HepG2 (cell line): ENCODE measurements at regions not wholly inside any gene's neighbourhood (a gene's known extent, or its start where the extent isn't known, plus 50 kb on each side); places are given as distances from the start of the nearest gene placed in this dataset.

Experiments
- ATAC-seq: fragments of 200-7000 bp; cut with Tn5 transposase; 3 replicates; pipeline ENCODE4 v1.9.1; 2020; ENCODE audit warnings: mild to moderate bottlenecking, moderate library complexity
- BruUV-seq: library from RNA; stranded (reverse); fragments of 400-500 nt; replicated peaks from 2 replicates; lab custom pipeline; 2021; lab: Mats Ljungman, UMichigan
- CTCF ChIA-PET: fragments of 300-600 bp; formaldehyde crosslinking; extraction: SDS; loops from one replicate; lab custom pipeline; 2021; ENCODE audit warnings: low total read pairs, inconsistent platforms, low intra/inter-chr PET ratio; lab: Yijun Ruan, JAX
- POLR2A ChIA-PET: fragments of 350-600 bp; sonication (Branson Sonifier 250); formaldehyde crosslinking; loops from one replicate; lab custom pipeline; 2020; ENCODE audit warnings: antibody characterized with exemption, inconsistent platforms; lab: Yijun Ruan, JAX
- DNase-seq: peaks from one replicate; pipeline ENCODE4 v3.0.0-alpha.2; 2015; ENCODE audit warnings: low spot score
- FAIRE-seq: peaks from 3 replicates; lab custom pipeline; 2011; peaks lifted over from hg19 to GRCh38; lab: Jason Lieb, UNC
- H2AFZ ChIP-seq: one replicate; pipeline ENCODE4 v1.6.1; 2011; ENCODE audit warnings: low read length, inconsistent platforms
- H3K27ac ChIP-seq: fragments of 300-600 bp; 3 replicates; pipeline ENCODE4 v1.8.0; 2011; ENCODE audit warnings: mixed run types, mild to moderate bottlenecking, mixed read lengths, low read length, inconsistent platforms; ENCODE audit not compliant: insufficient read depth; ENCODE audit errors: extremely low read length
- H3K27me3 ChIP-seq, 2 experiments: fragments of 200-600 bp in 1 of 2; 2 replicates in 1 of 2; 3 replicates in 1 of 2; pipeline versions ENCODE4 v1.6.0 to v1.8.0; 2011; ENCODE audit warnings: low read length in 2 of 2, mild to moderate bottlenecking in 2 of 2, moderate library complexity in 2 of 2, inconsistent platforms in 1 of 2; ENCODE audit not compliant: insufficient read depth in 2 of 2, control insufficient read depth in 1 of 2
- H3K36me3 ChIP-seq, 2 experiments: fragments of 200-600 bp in 1 of 2; replicated peaks in 1 of 2; 2 replicates in 1 of 2; 3 replicates in 1 of 2; pipeline versions ENCODE4 v1.5.1 to v1.8.0; 2011; ENCODE audit warnings: low read length in 2 of 2, inconsistent platforms in 1 of 2; ENCODE audit not compliant: insufficient read depth in 2 of 2, control insufficient read depth in 1 of 2
- H3K4me1 ChIP-seq: 2 replicates; pipeline ENCODE4 v1.5.1; 2012; ENCODE audit warnings: low read length, inconsistent platforms; ENCODE audit not compliant: insufficient read depth
- H3K4me2 ChIP-seq: 2 replicates; pipeline ENCODE4 v1.6.0; 2011; ENCODE audit warnings: low read depth, low read length, inconsistent platforms
- H3K4me3 ChIP-seq, 3 experiments: fragments of 200-600 bp in 1 of 3; sonication (generic), shearing (Covaris generic) in 1 of 3; replicated peaks in 1 of 3; 2 replicates each; pipeline ENCODE4 v1.5.1; 2011 to 2016; ENCODE audit warnings: low read length in 3 of 3, inconsistent platforms in 2 of 3, low read depth in 2 of 3, mild to moderate bottlenecking in 2 of 3, control low read depth in 1 of 3, mixed read lengths in 1 of 3; ENCODE audit not compliant: insufficient read depth in 1 of 3
- H3K79me2 ChIP-seq: one replicate; pipeline ENCODE4 v1.6.1; 2011; ENCODE audit warnings: low read length, inconsistent platforms; ENCODE audit not compliant: insufficient read depth
- H3K9ac ChIP-seq: 2 replicates; pipeline ENCODE4 v1.6.0; 2011; ENCODE audit warnings: mild to moderate bottlenecking, low read depth, low read length, inconsistent platforms; ENCODE audit not compliant: insufficient read depth
- H3K9me3 ChIP-seq: 2 replicates; pipeline ENCODE4 v1.5.1; 2012; ENCODE audit warnings: mild to moderate bottlenecking, low read length
- H4K20me1 ChIP-seq: 2 replicates; pipeline ENCODE4 v1.6.0; 2011; ENCODE audit warnings: inconsistent platforms, mild to moderate bottlenecking, low read length, moderate library complexity; ENCODE audit not compliant: insufficient read depth
- TEAD3 ChIP-seq: optimal IDR thresholded peaks from 2 replicates; pipeline ENCODE3; 2016; ENCODE audit warnings: borderline replicate concordance
- WGBS: methylation state at CpG from one replicate; pipeline ENCODE4 v1.1.6; 2017; ENCODE audit warnings: low lambda C conversion rate; 5-methylcytosine and 5-hydroxymethylcytosine counted together
- in situ Hi-C: cut with HindIII; loops from 2 replicates; pipeline ENCODE4 v1.10.0; 2017; ENCODE audit warnings: low pct_unique_long_range_greater_than_20kb; ENCODE audit not compliant: extremely low pct_ligation_motif_present
- intact Hi-C: fragments of 100-400 bp; cut with micrococcal nuclease; formaldehyde crosslinking; loops from one replicate; pipeline ENCODE4 v1.10.0; 2022; ENCODE audit not compliant: unreplicated experiment
- TF ChIP-seq, protein P1 (sequence below): sonication (generic); formaldehyde crosslinking; IDR thresholded peaks from 2 replicates; pipeline ENCODE4 v1.5.1; 2020; ENCODE audit warnings: mild to moderate bottlenecking, missing genetic modification reagents, moderate library complexity
- TF ChIP-seq, protein P2 (sequence below): sonication (generic); formaldehyde crosslinking; IDR thresholded peaks from 2 replicates; pipeline ENCODE4 v1.5.0; 2020; ENCODE audit warnings: mild to moderate bottlenecking, missing genetic modification reagents

DNA sequence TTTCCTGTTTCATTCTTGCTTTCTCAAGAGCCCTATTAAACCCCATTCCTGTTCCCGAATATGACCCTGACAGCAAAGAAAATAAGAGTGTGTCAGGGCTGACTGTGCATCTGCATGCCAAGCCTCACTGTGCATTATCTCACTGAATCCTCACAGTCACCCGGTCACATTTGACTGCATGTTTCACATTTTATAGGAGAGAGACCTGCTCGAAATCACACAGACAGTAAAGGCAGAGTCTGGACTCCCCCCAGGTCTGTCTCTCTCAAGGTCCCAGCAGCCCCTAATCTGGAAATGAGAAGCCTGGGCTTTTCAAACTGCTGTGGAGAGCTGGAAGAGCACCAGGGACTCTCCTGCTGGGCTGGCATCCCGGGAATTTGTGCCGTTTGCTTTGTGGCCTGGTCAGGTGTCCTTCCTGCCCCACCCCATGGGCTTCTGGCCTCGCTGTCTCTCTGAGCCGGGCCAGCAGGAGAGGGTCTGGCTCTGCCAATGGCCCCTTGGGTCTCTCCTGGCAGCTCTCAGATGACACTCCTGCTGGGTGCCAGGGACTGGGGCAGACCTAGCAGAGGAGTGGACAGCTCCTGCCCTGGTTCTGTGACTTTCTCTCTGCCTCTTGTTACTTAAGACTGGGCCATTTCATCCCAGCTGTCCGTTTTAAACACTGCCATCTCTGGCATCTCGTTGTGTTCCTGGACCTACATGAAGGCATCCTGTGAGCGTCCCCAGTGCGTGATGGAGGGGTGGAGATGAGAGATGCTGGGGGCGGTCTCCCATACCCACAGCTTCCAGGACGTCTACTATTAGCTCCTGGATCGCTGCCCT lies 173.6 kb downstream of the ARHGAP12 start:
- in situ Hi-C loops = loop anchor here (25.0 kb wide), 1 partner anchor 968 kb away; no protein-coding TSS in a partner anchor
- POLR2A ChIA-PET = no interaction called here
- no peak for FAIRE-seq
- ATAC-seq = peak; percentile 11; the same call in 1 of the 3 replicates
- H3K4me2 ChIP-seq = no peak overlapping the region
- H4K20me1 ChIP-seq = no peaks in the 10 kb centered on the region
- CTCF ChIA-PET = no interaction called here
- H3K79me2 ChIP-seq = no peaks in the 10 kb centered on the region
- H3K27me3 ChIP-seq = peaks cover 3 to 27% of the 10 kb centered on the region in 2 experiments; a peak in 4 of 5 replicates
- H3K27ac ChIP-seq = no peak overlapping the region
- intact Hi-C loops = no loop called here
- TF ChIP-seq, protein P1, sequence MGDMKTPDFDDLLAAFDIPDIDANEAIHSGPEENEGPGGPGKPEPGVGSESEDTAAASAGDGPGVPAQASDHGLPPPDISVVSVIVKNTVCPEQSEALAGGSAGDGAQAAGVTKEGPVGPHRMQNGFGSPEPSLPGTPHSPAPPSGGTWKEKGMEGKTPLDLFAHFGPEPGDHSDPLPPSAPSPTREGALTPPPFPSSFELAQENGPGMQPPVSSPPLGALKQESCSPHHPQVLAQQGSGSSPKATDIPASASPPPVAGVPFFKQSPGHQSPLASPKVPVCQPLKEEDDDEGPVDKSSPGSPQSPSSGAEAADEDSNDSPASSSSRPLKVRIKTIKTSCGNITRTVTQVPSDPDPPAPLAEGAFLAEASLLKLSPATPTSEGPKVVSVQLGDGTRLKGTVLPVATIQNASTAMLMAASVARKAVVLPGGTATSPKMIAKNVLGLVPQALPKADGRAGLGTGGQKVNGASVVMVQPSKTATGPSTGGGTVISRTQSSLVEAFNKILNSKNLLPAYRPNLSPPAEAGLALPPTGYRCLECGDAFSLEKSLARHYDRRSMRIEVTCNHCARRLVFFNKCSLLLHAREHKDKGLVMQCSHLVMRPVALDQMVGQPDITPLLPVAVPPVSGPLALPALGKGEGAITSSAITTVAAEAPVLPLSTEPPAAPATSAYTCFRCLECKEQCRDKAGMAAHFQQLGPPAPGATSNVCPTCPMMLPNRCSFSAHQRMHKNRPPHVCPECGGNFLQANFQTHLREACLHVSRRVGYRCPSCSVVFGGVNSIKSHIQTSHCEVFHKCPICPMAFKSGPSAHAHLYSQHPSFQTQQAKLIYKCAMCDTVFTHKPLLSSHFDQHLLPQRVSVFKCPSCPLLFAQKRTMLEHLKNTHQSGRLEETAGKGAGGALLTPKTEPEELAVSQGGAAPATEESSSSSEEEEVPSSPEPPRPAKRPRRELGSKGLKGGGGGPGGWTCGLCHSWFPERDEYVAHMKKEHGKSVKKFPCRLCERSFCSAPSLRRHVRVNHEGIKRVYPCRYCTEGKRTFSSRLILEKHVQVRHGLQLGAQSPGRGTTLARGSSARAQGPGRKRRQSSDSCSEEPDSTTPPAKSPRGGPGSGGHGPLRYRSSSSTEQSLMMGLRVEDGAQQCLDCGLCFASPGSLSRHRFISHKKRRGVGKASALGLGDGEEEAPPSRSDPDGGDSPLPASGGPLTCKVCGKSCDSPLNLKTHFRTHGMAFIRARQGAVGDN (CRISPR knock-in tag) = peak; percentile 14; the same call in 1 of the 2 replicates
- TF ChIP-seq, protein P2, sequence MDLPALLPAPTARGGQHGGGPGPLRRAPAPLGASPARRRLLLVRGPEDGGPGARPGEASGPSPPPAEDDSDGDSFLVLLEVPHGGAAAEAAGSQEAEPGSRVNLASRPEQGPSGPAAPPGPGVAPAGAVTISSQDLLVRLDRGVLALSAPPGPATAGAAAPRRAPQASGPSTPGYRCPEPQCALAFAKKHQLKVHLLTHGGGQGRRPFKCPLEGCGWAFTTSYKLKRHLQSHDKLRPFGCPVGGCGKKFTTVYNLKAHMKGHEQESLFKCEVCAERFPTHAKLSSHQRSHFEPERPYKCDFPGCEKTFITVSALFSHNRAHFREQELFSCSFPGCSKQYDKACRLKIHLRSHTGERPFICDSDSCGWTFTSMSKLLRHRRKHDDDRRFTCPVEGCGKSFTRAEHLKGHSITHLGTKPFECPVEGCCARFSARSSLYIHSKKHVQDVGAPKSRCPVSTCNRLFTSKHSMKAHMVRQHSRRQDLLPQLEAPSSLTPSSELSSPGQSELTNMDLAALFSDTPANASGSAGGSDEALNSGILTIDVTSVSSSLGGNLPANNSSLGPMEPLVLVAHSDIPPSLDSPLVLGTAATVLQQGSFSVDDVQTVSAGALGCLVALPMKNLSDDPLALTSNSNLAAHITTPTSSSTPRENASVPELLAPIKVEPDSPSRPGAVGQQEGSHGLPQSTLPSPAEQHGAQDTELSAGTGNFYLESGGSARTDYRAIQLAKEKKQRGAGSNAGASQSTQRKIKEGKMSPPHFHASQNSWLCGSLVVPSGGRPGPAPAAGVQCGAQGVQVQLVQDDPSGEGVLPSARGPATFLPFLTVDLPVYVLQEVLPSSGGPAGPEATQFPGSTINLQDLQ (CRISPR knock-in tag) = no peak
- peak; percentile 43 for TF ChIP-seq TEAD3 (CRISPR knock-in tag)
- H3K9me3 ChIP-seq = no peaks in the 10 kb centered on the region
- WGBS = 28% methylated on average over 10 of the region's 14 CpGs
- DNase-seq = peak; percentile 23
- BruUV-seq = no TSS peak
- no peak overlapping the region for H2AFZ ChIP-seq
- H3K36me3 ChIP-seq = no peaks in the 10 kb centered on the region
- no peak overlapping the region for H3K4me3 ChIP-seq
- peaks cover 23% of the 10 kb centered on the region for H3K4me1 ChIP-seq
- H3K9ac ChIP-seq = no peak overlapping the region
